ENCODE measurements at regions not wholly inside any gene's neighbourhood (a gene's known extent, or its start where the extent isn't known, plus 50 kb on each side); places are given as distances from the start of the nearest gene placed in this dataset.

DNA sequence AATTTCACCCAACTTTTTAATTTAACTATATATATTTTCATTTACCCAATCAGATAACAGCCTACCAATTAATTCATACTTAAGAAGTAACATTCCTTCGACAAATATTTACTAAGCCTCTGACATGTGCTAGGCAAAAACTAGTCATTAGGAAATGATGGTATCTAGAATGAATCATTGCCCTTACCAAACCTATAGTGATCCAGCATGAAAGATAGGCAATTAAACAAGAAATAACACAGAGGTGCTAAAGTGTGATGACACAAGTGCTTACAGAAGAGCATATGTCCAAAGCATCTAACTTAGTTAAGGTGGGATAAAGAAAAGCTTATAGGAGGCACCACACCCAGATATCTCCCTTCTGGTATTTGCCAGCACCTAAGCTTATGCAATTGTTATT, 166.5 kb upstream of the RASSF8 start:
- H3K36me3 ChIP-seq = no peaks in the 10 kb centered on the region
- H3K4me3 ChIP-seq (ENCODE audit: low read depth, low read length) = no peak overlapping the region
- TF ChIP-seq, protein P1, sequence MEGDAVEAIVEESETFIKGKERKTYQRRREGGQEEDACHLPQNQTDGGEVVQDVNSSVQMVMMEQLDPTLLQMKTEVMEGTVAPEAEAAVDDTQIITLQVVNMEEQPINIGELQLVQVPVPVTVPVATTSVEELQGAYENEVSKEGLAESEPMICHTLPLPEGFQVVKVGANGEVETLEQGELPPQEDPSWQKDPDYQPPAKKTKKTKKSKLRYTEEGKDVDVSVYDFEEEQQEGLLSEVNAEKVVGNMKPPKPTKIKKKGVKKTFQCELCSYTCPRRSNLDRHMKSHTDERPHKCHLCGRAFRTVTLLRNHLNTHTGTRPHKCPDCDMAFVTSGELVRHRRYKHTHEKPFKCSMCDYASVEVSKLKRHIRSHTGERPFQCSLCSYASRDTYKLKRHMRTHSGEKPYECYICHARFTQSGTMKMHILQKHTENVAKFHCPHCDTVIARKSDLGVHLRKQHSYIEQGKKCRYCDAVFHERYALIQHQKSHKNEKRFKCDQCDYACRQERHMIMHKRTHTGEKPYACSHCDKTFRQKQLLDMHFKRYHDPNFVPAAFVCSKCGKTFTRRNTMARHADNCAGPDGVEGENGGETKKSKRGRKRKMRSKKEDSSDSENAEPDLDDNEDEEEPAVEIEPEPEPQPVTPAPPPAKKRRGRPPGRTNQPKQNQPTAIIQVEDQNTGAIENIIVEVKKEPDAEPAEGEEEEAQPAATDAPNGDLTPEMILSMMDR (IDR thresholded peaks at IDR 0.05; ENCODE audit: low read depth, low read length) = no peak
- DNase-seq = no peak
- H3K9me3 ChIP-seq = no peaks in the 10 kb centered on the region
- H3K27me3 ChIP-seq = no peaks in the 10 kb centered on the region
- no peaks in the 10 kb centered on the region for H3K4me1 ChIP-seq

DNA sequence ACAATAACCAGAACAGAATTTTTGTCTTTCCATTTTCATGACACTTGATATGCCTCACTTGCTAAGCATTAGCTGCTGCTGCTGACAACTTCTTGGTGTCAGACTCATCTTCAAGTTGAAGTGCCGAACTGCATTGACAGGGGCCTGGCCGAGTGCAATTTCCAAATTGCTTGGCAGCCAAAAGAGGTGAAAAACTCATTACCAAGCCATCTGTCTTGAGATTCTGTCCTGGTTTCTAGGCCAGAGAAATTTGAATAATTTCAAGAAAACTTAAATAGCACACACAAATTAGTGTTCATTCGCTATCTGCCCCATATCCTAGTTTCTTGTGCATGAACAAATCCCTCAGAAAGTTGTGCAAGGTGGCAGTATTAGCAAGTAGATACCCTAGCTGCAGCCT, 165.3 kb upstream of the RASSF8 start:
- no peak for DNase-seq
- no peak overlapping the region for H3K4me3 ChIP-seq (ENCODE audit: low read depth, low read length)

DNA sequence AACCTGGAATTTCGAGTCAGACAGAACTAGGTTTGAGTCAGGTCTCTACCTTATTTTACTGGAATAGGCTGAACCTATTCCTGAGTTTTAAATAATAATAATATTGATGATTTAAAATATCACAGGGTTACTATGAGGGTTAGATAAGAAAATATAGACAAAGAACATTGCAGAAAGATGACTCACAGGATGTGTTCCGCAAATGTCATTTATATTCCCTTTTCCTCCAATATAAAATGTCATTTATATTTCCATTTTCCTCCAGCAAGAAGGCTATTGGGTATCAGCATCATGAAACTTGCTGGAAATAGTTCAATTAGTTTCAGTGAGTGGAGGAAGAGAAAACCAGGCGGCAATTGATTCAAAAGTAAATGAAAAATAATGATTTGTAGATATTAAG, 163.9 kb upstream of the RASSF8 start:
- H3K27me3 ChIP-seq = no peaks in the 10 kb centered on the region
- H3K9me3 ChIP-seq = no peaks in the 10 kb centered on the region
- H3K4me1 ChIP-seq = no peaks in the 10 kb centered on the region
- H3K36me3 ChIP-seq = no peaks in the 10 kb centered on the region
- no peak for DNase-seq
- TF ChIP-seq, protein P1 (IDR thresholded peaks at IDR 0.05; ENCODE audit: low read depth, low read length) = no peak
- no peak overlapping the region for H3K4me3 ChIP-seq (ENCODE audit: low read depth, low read length)

More for the DNA sequence above, 165.3 kb upstream of the RASSF8 start:
- TF ChIP-seq, protein P1 (IDR thresholded peaks at IDR 0.05; ENCODE audit: low read depth, low read length) = no peak
- no peaks in the 10 kb centered on the region for H3K27me3 ChIP-seq
- H3K4me1 ChIP-seq = no peaks in the 10 kb centered on the region
- no peaks in the 10 kb centered on the region for H3K36me3 ChIP-seq
- H3K9me3 ChIP-seq = no peaks in the 10 kb centered on the region

DNA sequence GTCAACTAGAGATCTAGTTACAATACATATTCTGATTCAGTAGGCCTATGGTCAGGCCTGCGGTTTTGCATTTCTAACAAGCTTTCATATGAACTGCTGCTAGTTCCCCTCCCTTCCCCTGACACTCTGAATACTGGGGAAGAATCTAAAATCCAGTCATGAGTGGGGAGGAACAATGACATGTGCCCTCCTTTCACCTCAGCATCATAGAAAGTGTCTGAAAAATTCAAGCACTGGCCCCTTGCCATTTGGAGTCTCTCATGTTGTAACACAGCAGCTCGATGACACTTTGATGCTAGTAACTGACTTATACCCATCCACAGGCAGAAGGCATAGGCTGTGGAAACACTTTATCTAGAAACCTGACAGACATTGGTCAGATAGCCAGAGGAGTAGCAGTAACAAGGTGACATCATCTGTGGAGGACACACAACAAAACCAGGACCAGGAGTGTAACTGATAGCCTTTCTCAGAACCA, 161.9 kb upstream of the RASSF8 start:
- Histone ChIP-seq H3K4me1 (peaks cover 3% of the 10 kb centered on the region), H3K4me3 (ENCODE audit: low read depth, low read length) (no peak overlapping the region), H3K27me3 (no peaks in the 10 kb centered on the region), H3K36me3 (no peaks in the 10 kb centered on the region), H3K9me3 (no peaks in the 10 kb centered on the region)
- TF ChIP-seq, protein P1 (IDR thresholded peaks at IDR 0.05; ENCODE audit: low read depth, low read length) = no peak
- DNase-seq = no peak

DNA sequence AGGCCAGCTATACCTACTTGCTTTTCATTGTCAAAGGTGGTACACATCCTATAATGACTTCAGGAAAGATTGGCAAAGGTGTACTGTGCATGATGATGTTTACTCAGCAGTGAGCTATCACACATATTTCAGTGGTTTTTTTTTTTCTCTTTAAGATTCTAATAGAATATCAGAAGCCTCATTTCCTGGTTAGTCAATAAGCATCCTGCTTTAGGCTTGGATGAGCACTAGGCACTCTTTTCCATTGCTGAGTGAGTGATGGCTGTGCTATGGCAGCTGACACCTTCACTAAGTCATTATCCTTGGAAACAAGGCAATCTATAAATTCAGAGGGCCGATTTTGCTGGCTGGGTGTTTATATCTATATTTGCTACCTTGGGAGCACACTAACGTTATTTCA, 161.1 kb upstream of the RASSF8 start:
- peaks cover 4% of the 10 kb centered on the region for H3K4me1 ChIP-seq
- TF ChIP-seq, protein P1 (IDR thresholded peaks at IDR 0.05; ENCODE audit: low read depth, low read length) = no peak
- no peak overlapping the region for H3K4me3 ChIP-seq (ENCODE audit: low read depth, low read length)
- no peaks in the 10 kb centered on the region for H3K9me3 ChIP-seq
- DNase-seq = no peak
- no peaks in the 10 kb centered on the region for H3K36me3 ChIP-seq
- no peaks in the 10 kb centered on the region for H3K27me3 ChIP-seq

DNA sequence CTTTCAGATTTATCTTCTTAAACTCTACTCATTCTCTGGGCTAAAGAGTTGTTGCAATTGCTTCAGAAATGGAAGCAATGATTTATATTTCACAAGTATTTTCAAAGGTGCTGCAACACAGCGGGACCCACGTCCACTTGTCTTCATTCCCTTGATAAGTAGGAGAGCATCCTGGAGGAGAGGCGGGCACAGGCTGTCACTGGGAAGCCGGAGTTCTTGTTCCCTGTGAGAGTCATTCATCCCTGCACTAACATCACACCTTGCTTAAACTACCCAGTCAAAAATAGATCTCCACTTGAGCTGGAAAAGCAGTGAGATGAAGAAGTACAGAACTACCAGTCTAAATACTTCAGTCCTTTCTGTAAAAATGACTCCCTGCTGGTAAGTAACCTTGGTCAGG, 160.5 kb upstream of the RASSF8 start:
- H3K9me3 ChIP-seq = no peaks in the 10 kb centered on the region
- H3K4me3 ChIP-seq (ENCODE audit: low read depth, low read length) = no peak overlapping the region
- TF ChIP-seq, protein P1 (IDR thresholded peaks at IDR 0.05; ENCODE audit: low read depth, low read length) = no peak
- H3K36me3 ChIP-seq = no peaks in the 10 kb centered on the region
- H3K27me3 ChIP-seq = no peaks in the 10 kb centered on the region
- peaks cover 4% of the 10 kb centered on the region for H3K4me1 ChIP-seq
- no peak for DNase-seq
